ENCODE measurements at regions not wholly inside any gene's neighbourhood (a gene's known extent, or its start where the extent isn't known, plus 50 kb on each side); places are given as distances from the start of the nearest gene placed in this dataset.
"Not testable (repeated sequence)": the region's sequence is repeated elsewhere in the genome, so short reads cannot be mapped to it uniquely, and the experiment has no call there.

- not testable (repeated sequence) for DNase-seq (ENCODE audit: low spot score)
Observed at GRCh38 chr1:223991297-223991857, 122.5 kb upstream of the FBXO28 start.

- DNase-seq (ENCODE audit: low spot score): not testable (repeated sequence)
Observed at GRCh38 chr1:223961985-223962384, 116.2 kb upstream of the TP53BP2 start.

- DNase-seq (ENCODE audit: low spot score): not testable (repeated sequence)
Observed at GRCh38 chr1:223952801-223953200, 107.1 kb upstream of the TP53BP2 start.

- DNase-seq (ENCODE audit: low spot score): not testable (repeated sequence)
Observed at GRCh38 chr1:223951551-223951950, 105.8 kb upstream of the TP53BP2 start.

- DNase-seq (ENCODE audit: low spot score): not testable (repeated sequence)
Observed at GRCh38 chr1:223949944-223950343, 104.2 kb upstream of the TP53BP2 start.

- DNase-seq (ENCODE audit: low spot score): not testable (repeated sequence)
Observed at GRCh38 chr1:223948041-223948440, 102.3 kb upstream of the TP53BP2 start.

GRCh38 chr1:223936592-223936991 is 90.8 kb upstream of the TP53BP2 start:
- not testable (repeated sequence) for DNase-seq (ENCODE audit: low spot score)

- not testable (repeated sequence) for DNase-seq (ENCODE audit: low spot score)
Observed at GRCh38 chr1:223931476-223931875, 85.7 kb upstream of the TP53BP2 start.

- not testable (repeated sequence) for DNase-seq (ENCODE audit: low spot score)
Observed at GRCh38 chr1:223920805-223921204, 75.1 kb upstream of the TP53BP2 start.

- DNase-seq (ENCODE audit: low spot score): not testable (repeated sequence)
Observed at GRCh38 chr1:223915476-223915875, 69.7 kb upstream of the TP53BP2 start.

GRCh38 chr1:223913715-223914114 is 68.0 kb upstream of the TP53BP2 start:
- not testable (repeated sequence) for DNase-seq (ENCODE audit: low spot score)

GRCh38 chr1:223907943-223908587 is 62.3 kb upstream of the TP53BP2 start:
- DNase-seq (ENCODE audit: low spot score): not testable (repeated sequence)

GRCh38 chr1:223903221-223903620 is 57.5 kb upstream of the TP53BP2 start:
- DNase-seq (ENCODE audit: low spot score): not testable (repeated sequence)

- DNase-seq (ENCODE audit: low spot score): not testable (repeated sequence)
Observed at GRCh38 chr1:223899775-223900174, 54.0 kb upstream of the TP53BP2 start.

GRCh38 chr1:223897097-223897496 is 51.4 kb upstream of the TP53BP2 start:
- DNase-seq (ENCODE audit: low spot score): not testable (repeated sequence)

- DNase-seq (ENCODE audit: low spot score): not testable (repeated sequence)
Observed at GRCh38 chr1:223895950-223896349, 50.2 kb upstream of the TP53BP2 start.
